Pancreas (tissue), 10 donors: ENCODE measurements at regions not wholly inside any gene's neighbourhood (a gene's known extent, or its start where the extent isn't known, plus 50 kb on each side); places are given as distances from the start of the nearest gene placed in this dataset.

ENCODE experiments used
- ATAC-seq, 4 donors: fragments of 200-7000 bp; cut with Tn5 transposase; one replicate each; pipeline versions ENCODE4 v1.8.0 to v1.9.1; 2020; ENCODE audit warnings: mild to moderate bottlenecking in 4 of 4, moderate library complexity in 4 of 4
- DNase-seq, 6 donors: peaks; one replicate each; pipeline ENCODE4 v3.0.0-alpha.2; 2020
- FAIRE-seq: peaks from 2 replicates; lab custom pipeline; 2012; peaks lifted over from hg19 to GRCh38; lab: Jason Lieb, UNC
- H3K27ac ChIP-seq, 4 donors: fragments of 200-600 bp; sonication (generic); 1 replicate in 3 of 4; 2 replicates in 1 of 4; pipeline versions ENCODE4 v1.5.0 to v1.8.0; 2020
- H3K27me3 ChIP-seq, 4 donors: fragments of 200-600 bp; one replicate each; pipeline ENCODE4 v1.8.0; 2021
- H3K36me3 ChIP-seq, 3 donors: fragments of 200-600 bp; sonication (generic) in 1 of 3; one replicate each; pipeline versions ENCODE4 v1.5.0 to v1.8.0; 2020 to 2021
- H3K4me1 ChIP-seq, 3 donors: fragments of 200-600 bp; one replicate each; pipeline ENCODE4 v1.8.0; 2021
- H3K4me3 ChIP-seq, 4 donors: fragments of 200-600 bp; sonication (generic) in 2 of 4; one replicate each; pipeline versions ENCODE4 v1.5.0 to v1.8.0; 2020 to 2021
- H3K9me3 ChIP-seq, 4 donors: fragments of 200-600 bp; one replicate each; pipeline ENCODE4 v1.8.0; 2021
- CTCF ChIP-seq, 4 donors: fragments of 200-600 bp; sonication (generic) in 3 of 4; IDR thresholded peaks; one replicate each; pipeline versions ENCODE4 v1.5.0 to v1.8.0; 2021; ENCODE audit warnings: antibody characterized with exemption in 4 of 4
- WGBS, 2 donors: extraction: QIAGEN DNeasy Blood & Tissue Kit; methylation state at CpG; one replicate each; pipeline ENCODE4 v1.1.7; 2013; 5-methylcytosine and 5-hydroxymethylcytosine counted together
- intact Hi-C, 3 donors: fragments of 100-400 bp; cut with DNase I; formaldehyde crosslinking; loops; one replicate each; pipeline versions ENCODE4 v1.11.1 to v1.14.2; 2022
- donor health status: healthy with polysubstance abuse.
- donor health status: DM: no; HTN: no; CAD: no; lungs with moderate emphysema.
- donor health status: DM: no; HTN: no; CAD: no.
- donor health status: control.
- donor health status: control.
- donor health status: Bipolar disorder and iron deficiency.
- donor health status: DM: yes; HTN: yes; CAD: no.
- donor health status: DM: no; HTN: no; CAD: no.
- donor health status: DM: no; HTN: no; CAD: no.
- donor health status: DM: yes; HTN: yes; CAD: no.

- H3K4me1 ChIP-seq: no peaks in the 10 kb centered on the region
- H3K9me3 ChIP-seq: no peaks in the 10 kb centered on the region
- no peak overlapping the region for H3K4me3 ChIP-seq
- H3K36me3 ChIP-seq: no peaks in the 10 kb centered on the region
- no peak for TF ChIP-seq CTCF (IDR thresholded peaks at IDR 0.05)
- no peak overlapping the region for H3K27ac ChIP-seq
- H3K27me3 ChIP-seq: no peaks in the 10 kb centered on the region
- FAIRE-seq: no peak
- intact Hi-C loops: no loop called here
- 86 to 96% methylated on average over 5 of the region's 5 CpGs for WGBS, 2 donors
- no peak for DNase-seq
- no peak for ATAC-seq
These were observed 182.6 kb upstream of the CHAC2 start for GRCh38 chr2:53584986-53585385.

DNA sequence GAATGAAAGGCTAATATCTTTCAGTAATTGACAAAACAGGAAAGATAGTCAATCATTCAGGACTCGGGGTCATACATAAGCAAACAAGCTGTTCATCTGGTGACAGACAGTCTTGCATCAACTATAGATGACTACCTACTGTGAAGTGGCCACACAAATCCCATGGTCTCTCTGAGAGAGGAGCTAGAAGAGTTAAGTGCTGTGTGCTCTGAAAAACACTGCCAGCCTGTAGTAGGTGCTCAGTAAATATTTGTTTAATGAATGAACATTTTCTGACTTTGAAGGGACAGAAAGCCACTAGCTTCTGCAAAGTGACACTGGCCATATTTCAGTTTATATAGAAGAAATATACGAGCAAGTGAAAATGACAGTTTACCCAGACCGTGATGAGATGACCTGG, 184.0 kb upstream of the CHAC2 start:
- Histone ChIP-seq H3K27ac (no peak overlapping the region), H3K9me3 (no peaks in the 10 kb centered on the region), H3K4me3 (no peak overlapping the region), H3K27me3 (no peaks in the 10 kb centered on the region), H3K4me1 (no peaks in the 10 kb centered on the region), H3K36me3 (no peaks in the 10 kb centered on the region)
- ATAC-seq (peak in 2 of 4 donors; percentile 52 to 68), DNase-seq (no peak), FAIRE-seq (no peak)
- intact Hi-C loops: no loop called here
- 61 to 64% methylated on average over 3 of the region's 3 CpGs for WGBS, 2 donors
- no peak for TF ChIP-seq CTCF (IDR thresholded peaks at IDR 0.05)

GRCh38 chr2:53582556-53582955, 185.0 kb upstream of the CHAC2 start:
- ATAC-seq (no peak), FAIRE-seq (no peak), DNase-seq (no peak)
- no peaks in the 10 kb centered on the region for H3K9me3 ChIP-seq
- H3K36me3 ChIP-seq: no peaks in the 10 kb centered on the region
- TF ChIP-seq CTCF (IDR thresholded peaks at IDR 0.05): no peak
- H3K27me3 ChIP-seq: no peaks in the 10 kb centered on the region
- no peak overlapping the region for H3K4me3 ChIP-seq
- WGBS, 2 donors: 65 to 74% methylated on average over 2 of the region's 2 CpGs
- intact Hi-C loops: no loop called here
- H3K4me1 ChIP-seq: no peaks in the 10 kb centered on the region
- H3K27ac ChIP-seq: no peak overlapping the region

- ATAC-seq: no peak
- TF ChIP-seq CTCF (IDR thresholded peaks at IDR 0.05): no peak
- H3K27me3 ChIP-seq: no peaks in the 10 kb centered on the region
- FAIRE-seq: no peak
- intact Hi-C loops: no loop called here
- no peaks in the 10 kb centered on the region for H3K9me3 ChIP-seq
- H3K27ac ChIP-seq: no peak overlapping the region
- H3K36me3 ChIP-seq: no peaks in the 10 kb centered on the region
- DNase-seq: no peak
- H3K4me1 ChIP-seq: no peaks in the 10 kb centered on the region
- no peak overlapping the region for H3K4me3 ChIP-seq
- 49 to 64% methylated on average over 3 of the region's 3 CpGs for WGBS, 2 donors
These were observed 191.4 kb upstream of the CHAC2 start for GRCh38 chr2:53576166-53576565.

DNA sequence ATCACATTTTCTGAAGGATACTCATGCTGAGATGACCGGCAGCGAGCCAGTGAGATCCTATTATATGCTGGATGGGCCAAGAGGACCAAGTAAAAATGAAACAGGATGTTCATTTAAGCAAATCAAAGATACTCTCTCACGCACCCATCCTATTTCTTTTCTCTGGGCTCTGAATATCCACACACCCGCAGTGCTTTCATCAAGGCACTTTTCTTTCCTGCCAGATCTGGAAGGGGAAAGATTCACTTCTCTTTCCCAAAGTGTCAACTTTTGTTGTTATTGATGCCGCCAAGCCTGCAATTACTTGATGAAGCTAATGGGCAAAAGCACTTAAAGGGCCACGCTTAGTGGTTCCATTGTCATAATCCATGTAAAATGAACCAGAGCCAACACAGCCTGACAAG, 191.9 kb upstream of the CHAC2 start:
- Histone ChIP-seq H3K36me3 (no peaks in the 10 kb centered on the region), H3K9me3 (no peaks in the 10 kb centered on the region), H3K4me3 (no peak overlapping the region), H3K27ac (no peak overlapping the region), H3K4me1 (no peaks in the 10 kb centered on the region), H3K27me3 (no peaks in the 10 kb centered on the region)
- DNase-seq (no peak), ATAC-seq (no peak), FAIRE-seq (no peak)
- no peak for TF ChIP-seq CTCF (IDR thresholded peaks at IDR 0.05)
- intact Hi-C loops: no loop called here
- 85 to 87% methylated on average over 6 of the region's 6 CpGs for WGBS, 2 donors
